ENCODE measurements at regions not wholly inside any gene's neighbourhood (a gene's known extent, or its start where the extent isn't known, plus 50 kb on each side); places are given as distances from the start of the nearest gene placed in this dataset.

GRCh38 chr15:92288755-92289154 is 104.9 kb upstream of the ST8SIA2 start:
- Histone ChIP-seq H3K79me2 (ENCODE audit: low read length) (no peaks in the 10 kb centered on the region), H3F3A (ENCODE audit: low read length, unreplicated experiment) (no peaks in the 10 kb centered on the region), H4K20me1 (ENCODE audit: low read length) (no peaks in the 10 kb centered on the region), H2AFZ (ENCODE audit: low read length) (no peak overlapping the region), H3K9me3 (ENCODE audit: low read length) (no peaks in the 10 kb centered on the region), H3K4me3 (ENCODE audit: low read length) (no peak overlapping the region), H3K27me3 (ENCODE audit: low read length) (peaks cover 16% of the 10 kb centered on the region; the same call in 1 of the 2 replicates), H3K9me2 (replicated peaks; ENCODE audit: low read length) (no peaks in the 10 kb centered on the region), H3K4me2 (ENCODE audit: low read length) (no peak overlapping the region), H3K4me1 (ENCODE audit: insufficient read depth, low read length) (no peaks in the 10 kb centered on the region), H3K9ac (ENCODE audit: low read length) (no peak overlapping the region), H3K36me3 (ENCODE audit: low read depth, low read length) (no peaks in the 10 kb centered on the region), H3K27ac (ENCODE audit: low read length) (no peak overlapping the region)
- TF ChIP-seq EZH2phosphoT487 (IDR thresholded peaks at IDR 0.05; ENCODE audit: borderline replicate concordance, low read length) (no peak), EZH2 (IDR thresholded peaks at IDR 0.05; ENCODE audit: low read length, unreplicated experiment) (no peak), CTCF (conservative IDR thresholded peaks at IDR 0.05; ENCODE audit: low read depth, low read length) (no peak)
- POLR2A ChIA-PET (ENCODE audit: unreplicated experiment), result no interaction called here
- intact Hi-C loops (cut with micrococcal nuclease), result no loop called here
- DNase-seq (no peak), ATAC-seq (no peak)
- CTCF ChIA-PET, result no interaction called here
- BruUV-seq (replicated peaks), result no TSS peak

GRCh38 chr15:92289733-92290132 is 103.9 kb upstream of the ST8SIA2 start:
- H3K4me1 ChIP-seq (ENCODE audit: insufficient read depth, low read length), result no peaks in the 10 kb centered on the region
- DNase-seq (no peak), ATAC-seq (no peak)
- BruUV-seq (replicated peaks), result no TSS peak
- CTCF ChIA-PET, result no interaction called here
- H3K27me3 ChIP-seq (ENCODE audit: low read length), result peaks cover 24% of the 10 kb centered on the region; the same call in 1 of the 2 replicates
- H3K9me2 ChIP-seq (replicated peaks; ENCODE audit: low read length), result no peaks in the 10 kb centered on the region
- H3K36me3 ChIP-seq (ENCODE audit: low read depth, low read length), result no peaks in the 10 kb centered on the region
- H3K4me3 ChIP-seq (ENCODE audit: low read length), result no peak overlapping the region
- no peaks in the 10 kb centered on the region for H3K9me3 ChIP-seq (ENCODE audit: low read length)
- H3F3A ChIP-seq (ENCODE audit: low read length, unreplicated experiment), result no peaks in the 10 kb centered on the region
- H2AFZ ChIP-seq (ENCODE audit: low read length), result no peak overlapping the region
- H3K79me2 ChIP-seq (ENCODE audit: low read length), result no peaks in the 10 kb centered on the region
- H4K20me1 ChIP-seq (ENCODE audit: low read length), result no peaks in the 10 kb centered on the region
- POLR2A ChIA-PET (ENCODE audit: unreplicated experiment), result no interaction called here
- H3K9ac ChIP-seq (ENCODE audit: low read length), result no peak overlapping the region
- intact Hi-C loops (cut with micrococcal nuclease), result no loop called here
- TF ChIP-seq EZH2 (IDR thresholded peaks at IDR 0.05; ENCODE audit: low read length, unreplicated experiment) (no peak), EZH2phosphoT487 (IDR thresholded peaks at IDR 0.05; ENCODE audit: borderline replicate concordance, low read length) (no peak), CTCF (conservative IDR thresholded peaks at IDR 0.05; ENCODE audit: low read depth, low read length) (no peak)
- H3K27ac ChIP-seq (ENCODE audit: low read length), result no peak overlapping the region
- H3K4me2 ChIP-seq (ENCODE audit: low read length), result no peak overlapping the region

GRCh38 chr15:92290359-92290992 is 103.2 kb upstream of the ST8SIA2 start:
- Histone ChIP-seq H3K9me3 (ENCODE audit: low read length) (no peaks in the 10 kb centered on the region), H3K4me3 (ENCODE audit: low read length) (no peak overlapping the region), H3K36me3 (ENCODE audit: low read depth, low read length) (no peaks in the 10 kb centered on the region), H3K27ac (ENCODE audit: low read length) (no peak overlapping the region), H3F3A (ENCODE audit: low read length, unreplicated experiment) (no peaks in the 10 kb centered on the region), H3K9me2 (replicated peaks; ENCODE audit: low read length) (no peaks in the 10 kb centered on the region), H2AFZ (ENCODE audit: low read length) (no peak overlapping the region), H3K4me2 (ENCODE audit: low read length) (no peak overlapping the region), H3K79me2 (ENCODE audit: low read length) (no peaks in the 10 kb centered on the region), H3K4me1 (ENCODE audit: insufficient read depth, low read length) (no peaks in the 10 kb centered on the region), H4K20me1 (ENCODE audit: low read length) (no peaks in the 10 kb centered on the region), H3K27me3 (ENCODE audit: low read length) (peaks cover 29% of the 10 kb centered on the region; the same call in 1 of the 2 replicates), H3K9ac (ENCODE audit: low read length) (no peak overlapping the region)
- no peak for ATAC-seq
- DNase-seq, result no peak
- CTCF ChIA-PET, result no interaction called here
- TF ChIP-seq EZH2phosphoT487 (IDR thresholded peaks at IDR 0.05; ENCODE audit: borderline replicate concordance, low read length), result no peak
- TF ChIP-seq EZH2 (IDR thresholded peaks at IDR 0.05; ENCODE audit: low read length, unreplicated experiment), result no peak
- no peak for TF ChIP-seq CTCF (conservative IDR thresholded peaks at IDR 0.05; ENCODE audit: low read depth, low read length)
- no TSS peak for BruUV-seq (replicated peaks)
- intact Hi-C loops (cut with micrococcal nuclease), result no loop called here
- POLR2A ChIA-PET (ENCODE audit: unreplicated experiment), result no interaction called here
